Uterus (tissue), 3 donors: ENCODE measurements at regions not wholly inside any gene's neighbourhood (a gene's known extent, or its start where the extent isn't known, plus 50 kb on each side); places are given as distances from the start of the nearest gene placed in this dataset.

ENCODE experiments used
- DNase-seq, 2 donors: peaks; one replicate each; pipeline ENCODE4 v3.0.0-alpha.2; 2019 to 2020
- H3K27ac ChIP-seq, 2 donors: fragments of 200-600 bp; sonication (generic); 1 replicate in 1 of 2; 2 replicates in 1 of 2; pipeline ENCODE4 v1.5.1; 2016 to 2018
- H3K27me3 ChIP-seq, 2 donors: fragments of 200-600 bp; sonication (generic); one replicate each; pipeline ENCODE4 v1.5.1; 2018 to 2019; ENCODE audit warnings: control low read depth in 1 of 2
- H3K36me3 ChIP-seq, 2 donors: fragments of 200-600 bp; sonication (generic); one replicate each; pipeline ENCODE4 v1.5.1; 2019; ENCODE audit warnings: control low read depth in 1 of 2
- H3K4me1 ChIP-seq, 2 donors: fragments of 200-600 bp; sonication (generic); one replicate each; pipeline ENCODE4 v1.5.1; 2018 to 2019; ENCODE audit warnings: control low read depth in 1 of 2
- H3K4me3 ChIP-seq, 2 donors: fragments of 200-600 bp; sonication (generic); 1 replicate in 1 of 2; 2 replicates in 1 of 2; pipeline ENCODE4 v1.5.1; 2018 to 2019; ENCODE audit warnings: mild to moderate bottlenecking in 1 of 2
- H3K9me3 ChIP-seq, 2 donors: fragments of 200-600 bp; sonication (generic); one replicate each; pipeline ENCODE4 v1.5.1; 2019; ENCODE audit warnings: control low read depth in 1 of 2
- CTCF ChIP-seq, 4 experiments: fragments of 200-600 bp in 2 of 4; fragments of 450-650 bp in 2 of 4; sonication (generic) in 2 of 4; IDR thresholded peaks; one replicate each; pipeline ENCODE4 v1.5.1; 2016 to 2019; ENCODE audit warnings: antibody characterized with exemption in 4 of 4, mild to moderate bottlenecking in 2 of 4, moderate library complexity in 1 of 4
- POLR2A ChIP-seq, 2 donors: fragments of 450-650 bp; IDR thresholded peaks; one replicate each; pipeline ENCODE4 v1.6.1; 2016; ENCODE audit warnings: antibody characterized with exemption in 2 of 2, mild to moderate bottlenecking in 1 of 2, moderate library complexity in 1 of 2
- intact Hi-C: fragments of 100-400 bp; cut with DNase I; formaldehyde crosslinking; loops from one replicate; pipeline ENCODE4 v1.15.1; 2023; ENCODE audit warnings: low total_unique reads
- donor health status: DM: yes; HTN: yes; CAD: no.

GRCh38 chr5:44697025-44697424 lies 111.7 kb upstream of the MRPS30 start:
- intact Hi-C loops, result no loop called here
- no peak overlapping the region for H3K27ac ChIP-seq
- no peaks in the 10 kb centered on the region for H3K27me3 ChIP-seq
- no peaks in the 10 kb centered on the region for H3K36me3 ChIP-seq
- H3K4me1 ChIP-seq, result no peaks in the 10 kb centered on the region
- H3K4me3 ChIP-seq, result no peak overlapping the region
- no peak for TF ChIP-seq POLR2A (IDR thresholded peaks at IDR 0.05)
- no peak for TF ChIP-seq CTCF (IDR thresholded peaks at IDR 0.05)
- no peaks in the 10 kb centered on the region for H3K9me3 ChIP-seq
- no peak for DNase-seq

- intact Hi-C loops, result no loop called here
- Histone ChIP-seq H3K36me3 (no peaks in the 10 kb centered on the region), H3K4me3 (no peak overlapping the region), H3K27ac (no peak overlapping the region), H3K9me3 (no peaks in the 10 kb centered on the region), H3K27me3 (no peaks in the 10 kb centered on the region), H3K4me1 (no peaks in the 10 kb centered on the region)
- TF ChIP-seq POLR2A (IDR thresholded peaks at IDR 0.05), result no peak
- no peak for TF ChIP-seq CTCF (IDR thresholded peaks at IDR 0.05)
- DNase-seq, result no peak
Measured at GRCh38 chr5:44695259-44695658, 113.5 kb upstream of the MRPS30 start.

- no peaks in the 10 kb centered on the region for H3K4me1 ChIP-seq
- no peak overlapping the region for H3K27ac ChIP-seq
- H3K36me3 ChIP-seq, result no peaks in the 10 kb centered on the region
- intact Hi-C loops, result no loop called here
- no peaks in the 10 kb centered on the region for H3K27me3 ChIP-seq
- no peaks in the 10 kb centered on the region for H3K9me3 ChIP-seq
- TF ChIP-seq POLR2A (IDR thresholded peaks at IDR 0.05) (no peak), CTCF (IDR thresholded peaks at IDR 0.05) (no peak)
- no peak overlapping the region for H3K4me3 ChIP-seq
- no peak for DNase-seq
Measured at GRCh38 chr5:44691802-44692201, 116.9 kb upstream of the MRPS30 start.

GRCh38 chr5:44681906-44682305 lies 126.8 kb upstream of the MRPS30 start:
- H3K4me3 ChIP-seq, result no peak overlapping the region
- TF ChIP-seq CTCF (IDR thresholded peaks at IDR 0.05), result no peak
- no peak for TF ChIP-seq POLR2A (IDR thresholded peaks at IDR 0.05)
- intact Hi-C loops, result no loop called here
- no peaks in the 10 kb centered on the region for H3K4me1 ChIP-seq
- H3K27me3 ChIP-seq, result no peaks in the 10 kb centered on the region
- no peaks in the 10 kb centered on the region for H3K36me3 ChIP-seq
- no peak overlapping the region for H3K27ac ChIP-seq
- no peak for DNase-seq
- H3K9me3 ChIP-seq, result no peaks in the 10 kb centered on the region

- intact Hi-C loops, result no loop called here
- H3K27me3 ChIP-seq, result no peaks in the 10 kb centered on the region
- H3K9me3 ChIP-seq, result no peaks in the 10 kb centered on the region
- no peaks in the 10 kb centered on the region for H3K4me1 ChIP-seq
- no peak for DNase-seq
- no peak overlapping the region for H3K27ac ChIP-seq
- no peak overlapping the region for H3K4me3 ChIP-seq
- TF ChIP-seq POLR2A (IDR thresholded peaks at IDR 0.05) (no peak), CTCF (IDR thresholded peaks at IDR 0.05) (no peak)
- H3K36me3 ChIP-seq, result no peaks in the 10 kb centered on the region
Measured at GRCh38 chr5:44679214-44679613, 129.5 kb upstream of the MRPS30 start.
